ENCODE measurements at regions not wholly inside any gene's neighbourhood (a gene's known extent, or its start where the extent isn't known, plus 50 kb on each side); places are given as distances from the start of the nearest gene placed in this dataset.

DNA sequence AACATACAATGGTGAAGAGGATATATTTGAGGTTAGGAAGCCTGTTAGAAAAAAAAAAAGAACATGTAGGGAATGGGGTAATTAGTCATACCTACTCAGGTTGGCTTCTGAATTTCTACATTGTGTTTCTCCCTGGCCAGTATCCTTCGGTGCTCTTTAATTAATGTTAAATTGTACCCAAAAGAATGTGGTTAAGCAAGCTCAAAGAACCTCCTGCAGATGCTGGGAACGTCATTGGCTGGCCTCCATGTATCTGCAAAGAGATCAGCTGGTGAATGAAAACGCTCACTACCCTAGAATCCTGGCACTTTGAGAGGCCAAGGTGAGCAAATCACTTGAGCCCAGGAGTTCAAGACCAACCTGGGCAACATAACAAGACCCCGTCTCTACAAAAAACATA, 942.3 kb upstream of the PRKX start:
- no peak for TF ChIP-seq CTCF (IDR thresholded peaks at IDR 0.05)
- TF ChIP-seq POLR2A (IDR thresholded peaks at IDR 0.05): no peak
